ENCODE measurements at regions not wholly inside any gene's neighbourhood (a gene's known extent, or its start where the extent isn't known, plus 50 kb on each side); places are given as distances from the start of the nearest gene placed in this dataset.

DNA sequence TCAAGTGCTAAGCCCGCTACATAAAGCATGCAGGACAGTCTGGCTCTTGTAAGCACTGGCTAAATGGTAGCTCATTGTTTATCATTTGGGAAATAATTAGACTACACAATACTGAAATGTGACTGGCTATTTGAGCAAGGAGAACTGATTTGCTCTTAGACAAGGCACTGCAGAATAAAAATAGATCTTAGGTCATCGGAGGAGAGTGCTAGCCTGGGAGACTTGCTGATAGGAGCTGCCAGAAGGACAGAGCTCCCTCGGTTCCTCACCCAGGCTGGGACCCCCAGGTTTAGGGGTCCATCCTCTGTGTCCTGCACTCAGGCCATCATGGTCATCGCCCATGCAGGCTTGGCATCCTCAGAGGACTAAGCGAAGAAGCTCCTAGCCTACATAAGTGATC lies 184.4 kb upstream of the NCAM1 start:
- TF ChIP-seq, protein P1, sequence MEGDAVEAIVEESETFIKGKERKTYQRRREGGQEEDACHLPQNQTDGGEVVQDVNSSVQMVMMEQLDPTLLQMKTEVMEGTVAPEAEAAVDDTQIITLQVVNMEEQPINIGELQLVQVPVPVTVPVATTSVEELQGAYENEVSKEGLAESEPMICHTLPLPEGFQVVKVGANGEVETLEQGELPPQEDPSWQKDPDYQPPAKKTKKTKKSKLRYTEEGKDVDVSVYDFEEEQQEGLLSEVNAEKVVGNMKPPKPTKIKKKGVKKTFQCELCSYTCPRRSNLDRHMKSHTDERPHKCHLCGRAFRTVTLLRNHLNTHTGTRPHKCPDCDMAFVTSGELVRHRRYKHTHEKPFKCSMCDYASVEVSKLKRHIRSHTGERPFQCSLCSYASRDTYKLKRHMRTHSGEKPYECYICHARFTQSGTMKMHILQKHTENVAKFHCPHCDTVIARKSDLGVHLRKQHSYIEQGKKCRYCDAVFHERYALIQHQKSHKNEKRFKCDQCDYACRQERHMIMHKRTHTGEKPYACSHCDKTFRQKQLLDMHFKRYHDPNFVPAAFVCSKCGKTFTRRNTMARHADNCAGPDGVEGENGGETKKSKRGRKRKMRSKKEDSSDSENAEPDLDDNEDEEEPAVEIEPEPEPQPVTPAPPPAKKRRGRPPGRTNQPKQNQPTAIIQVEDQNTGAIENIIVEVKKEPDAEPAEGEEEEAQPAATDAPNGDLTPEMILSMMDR (IDR thresholded peaks at IDR 0.05; ENCODE audit: unreplicated experiment): no peak
- H3K36me3 Mint-ChIP-seq: no peaks in the 10 kb centered on the region

DNA sequence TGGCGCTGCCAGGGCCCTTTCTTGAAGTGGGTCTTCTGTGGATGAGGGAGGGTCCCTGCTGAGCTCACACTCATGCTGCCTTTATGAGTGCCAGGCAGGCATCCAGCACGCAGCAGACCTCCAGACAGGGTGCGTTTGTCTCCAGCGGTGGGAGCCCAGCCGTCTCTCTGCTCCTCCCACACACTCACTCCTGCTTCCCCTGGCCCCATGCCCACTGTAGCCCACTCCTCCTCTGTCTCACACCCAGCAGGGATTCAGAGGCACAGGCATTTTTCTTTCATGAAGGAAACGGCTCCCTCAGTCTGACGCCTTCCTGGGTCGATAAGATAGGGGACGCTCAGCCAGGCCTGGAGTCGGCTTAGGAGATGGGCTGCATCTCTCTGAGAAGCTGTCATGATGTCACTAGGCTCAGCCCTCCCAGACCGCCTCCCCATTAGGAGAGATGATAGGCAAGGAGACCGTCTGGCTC lies 183.9 kb upstream of the NCAM1 start:
- Mint-ChIP-seq H3K36me3 (no peaks in the 10 kb centered on the region), H3K4me3 (no peak overlapping the region), H3K4me1 (peaks cover 61% of the 10 kb centered on the region), H3K9me3 (no peaks in the 10 kb centered on the region), H3K27ac (peak overlapping the region; percentile 75), H3K27me3 (ENCODE audit: low read depth) (peaks cover 1% of the 10 kb centered on the region)
- TF ChIP-seq, protein P1 (IDR thresholded peaks at IDR 0.05; ENCODE audit: unreplicated experiment): no peak
- DNase-seq (ENCODE audit: low spot score in 2 of 2, unreplicated experiment in 2 of 2): peak; percentile 65 to 80

More for the DNA sequence above, 184.4 kb upstream of the NCAM1 start:
- Mint-ChIP-seq H3K9me3 (no peaks in the 10 kb centered on the region), H3K4me1 (peaks cover 63% of the 10 kb centered on the region), H3K4me3 (no peak overlapping the region), H3K27me3 (ENCODE audit: low read depth) (peaks cover 1% of the 10 kb centered on the region), H3K27ac (peak overlapping the region; percentile 25)
- DNase-seq (ENCODE audit: low spot score in 2 of 2, unreplicated experiment in 2 of 2): no peak

- Mint-ChIP-seq H3K9me3 (no peaks in the 10 kb centered on the region), H3K27ac (peak overlapping the region; percentile 8), H3K36me3 (no peaks in the 10 kb centered on the region), H3K27me3 (ENCODE audit: low read depth) (peaks cover 1% of the 10 kb centered on the region), H3K4me1 (peaks cover 59% of the 10 kb centered on the region), H3K4me3 (no peak overlapping the region)
- TF ChIP-seq, protein P1 (IDR thresholded peaks at IDR 0.05; ENCODE audit: unreplicated experiment): no peak
- DNase-seq (ENCODE audit: low spot score in 2 of 2, unreplicated experiment in 2 of 2): no peak
These were observed 182.9 kb upstream of the NCAM1 start for GRCh38 chr11:112778091-112778876.

DNA sequence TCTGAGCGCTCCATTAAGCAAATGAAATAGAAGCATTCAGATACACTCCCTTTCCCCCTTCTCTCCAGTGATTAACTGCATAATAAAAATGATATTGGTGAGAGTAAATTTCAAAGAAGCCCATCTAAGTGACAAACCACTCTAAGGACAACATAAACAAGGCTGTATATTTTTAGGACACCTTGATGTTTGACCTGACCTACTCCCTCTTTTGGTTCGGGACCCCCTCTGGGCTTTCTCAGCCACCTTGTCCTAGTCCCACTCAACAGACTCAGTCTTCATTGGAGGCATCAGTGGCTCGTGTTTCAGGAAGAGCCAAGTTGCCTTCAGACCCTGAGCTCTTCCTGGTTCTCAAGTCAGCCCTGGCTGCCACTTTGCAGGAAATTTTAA lies 182.3 kb upstream of the NCAM1 start:
- Mint-ChIP-seq H3K27ac (peak overlapping the region; percentile 8), H3K9me3 (no peaks in the 10 kb centered on the region)
- TF ChIP-seq, protein P1 (IDR thresholded peaks at IDR 0.05; ENCODE audit: unreplicated experiment): no peak

GRCh38 chr11:112780351-112781087 lies 180.7 kb upstream of the NCAM1 start:
- no peaks in the 10 kb centered on the region for H3K9me3 Mint-ChIP-seq
- H3K4me1 Mint-ChIP-seq: peaks cover 63% of the 10 kb centered on the region
- no peaks in the 10 kb centered on the region for H3K27me3 Mint-ChIP-seq (ENCODE audit: low read depth)
- DNase-seq (ENCODE audit: low spot score in 2 of 2, unreplicated experiment in 2 of 2): no peak
- H3K4me3 Mint-ChIP-seq: no peak overlapping the region
- H3K27ac Mint-ChIP-seq: no peak overlapping the region
- TF ChIP-seq, protein P1 (IDR thresholded peaks at IDR 0.05; ENCODE audit: unreplicated experiment): no peak
- H3K36me3 Mint-ChIP-seq: no peaks in the 10 kb centered on the region

More for the DNA sequence above, 182.3 kb upstream of the NCAM1 start:
- Mint-ChIP-seq H3K4me3 (no peak overlapping the region), H3K27me3 (ENCODE audit: low read depth) (peaks cover 1% of the 10 kb centered on the region), H3K36me3 (no peaks in the 10 kb centered on the region), H3K4me1 (peaks cover 55% of the 10 kb centered on the region)
- no peak for DNase-seq (ENCODE audit: low spot score in 2 of 2, unreplicated experiment in 2 of 2)

All from mesothelial cell of epicardium (in vitro differentiated cells).